Thymus (tissue), 11 donors: ENCODE measurements at regions not wholly inside any gene's neighbourhood (a gene's known extent, or its start where the extent isn't known, plus 50 kb on each side); places are given as distances from the start of the nearest gene placed in this dataset.

Experiments used
- DNase-seq, 9 donors: peaks; one replicate each; pipeline ENCODE4 v3.0.0-alpha.2; 2013; ENCODE audit warnings: low spot score in 9 of 9, low read depth in 6 of 9, missing footprints in 1 of 9
- H3K27ac ChIP-seq, 2 donors: one replicate each; pipeline ENCODE4 v1.5.1; 2013; ENCODE audit warnings: control low read depth in 1 of 2, low read depth in 1 of 2, low read length in 1 of 2, mild to moderate bottlenecking in 1 of 2, moderate library complexity in 1 of 2
- H3K27me3 ChIP-seq, 2 donors: one replicate each; pipeline ENCODE4 v1.5.1; 2013; ENCODE audit warnings: low read length in 1 of 2; ENCODE audit not compliant: control insufficient read depth in 2 of 2, insufficient read depth in 1 of 2
- H3K36me3 ChIP-seq, 2 donors: one replicate each; pipeline ENCODE4 v1.5.1; 2013; ENCODE audit warnings: low read length in 1 of 2, mild to moderate bottlenecking in 1 of 2, moderate library complexity in 1 of 2; ENCODE audit not compliant: control insufficient read depth in 2 of 2, insufficient read depth in 2 of 2
- H3K4me1 ChIP-seq, 2 donors: one replicate each; pipeline ENCODE4 v1.5.1; 2013; ENCODE audit warnings: low read length in 2 of 2; ENCODE audit not compliant: control insufficient read depth in 2 of 2, insufficient read depth in 2 of 2
- H3K4me3 ChIP-seq, 2 donors: one replicate each; pipeline ENCODE4 v1.5.1; 2013; ENCODE audit warnings: low read length in 2 of 2, control low read depth in 1 of 2, mild to moderate bottlenecking in 1 of 2
- H3K9me3 ChIP-seq, 2 donors: one replicate each; pipeline ENCODE4 v1.5.1; 2013; ENCODE audit warnings: low read length in 1 of 2, mild to moderate bottlenecking in 1 of 2; ENCODE audit not compliant: control insufficient read depth in 2 of 2, insufficient read depth in 1 of 2
- WGBS: extraction: QIAGEN DNeasy Blood & Tissue Kit; methylation state at CpG from one replicate; pipeline ENCODE4 v1.1.7; 2013; 5-methylcytosine and 5-hydroxymethylcytosine counted together
- donor health status: healthy.

DNA sequence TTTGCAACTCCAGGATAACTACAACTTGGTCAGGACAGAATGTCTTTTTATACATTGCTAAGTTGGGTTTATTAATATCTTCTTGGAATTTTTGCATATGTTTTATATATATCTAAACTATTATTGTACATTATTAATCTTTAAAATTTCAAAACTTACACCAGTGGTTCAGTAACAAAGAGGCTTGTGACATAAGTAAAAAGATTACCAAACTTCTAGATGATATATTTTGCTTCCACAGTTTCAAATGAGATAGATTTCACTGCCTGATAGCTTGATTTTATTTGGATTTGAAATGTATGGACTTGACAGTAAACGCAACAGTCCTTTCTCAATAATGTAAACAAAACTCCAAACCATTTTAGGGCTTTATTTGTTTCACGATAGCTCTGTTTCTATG, 701.2 kb upstream of the IGFBP3 start:
- Histone ChIP-seq H3K4me1 (no peaks in the 10 kb centered on the region), H3K36me3 (no peaks in the 10 kb centered on the region), H3K4me3 (no peak overlapping the region), H3K27me3 (no peaks in the 10 kb centered on the region), H3K9me3 (no peaks in the 10 kb centered on the region), H3K27ac (no peak overlapping the region)
- DNase-seq: no peak
- 95% methylated on average over 2 of the region's 2 CpGs for WGBS

DNA sequence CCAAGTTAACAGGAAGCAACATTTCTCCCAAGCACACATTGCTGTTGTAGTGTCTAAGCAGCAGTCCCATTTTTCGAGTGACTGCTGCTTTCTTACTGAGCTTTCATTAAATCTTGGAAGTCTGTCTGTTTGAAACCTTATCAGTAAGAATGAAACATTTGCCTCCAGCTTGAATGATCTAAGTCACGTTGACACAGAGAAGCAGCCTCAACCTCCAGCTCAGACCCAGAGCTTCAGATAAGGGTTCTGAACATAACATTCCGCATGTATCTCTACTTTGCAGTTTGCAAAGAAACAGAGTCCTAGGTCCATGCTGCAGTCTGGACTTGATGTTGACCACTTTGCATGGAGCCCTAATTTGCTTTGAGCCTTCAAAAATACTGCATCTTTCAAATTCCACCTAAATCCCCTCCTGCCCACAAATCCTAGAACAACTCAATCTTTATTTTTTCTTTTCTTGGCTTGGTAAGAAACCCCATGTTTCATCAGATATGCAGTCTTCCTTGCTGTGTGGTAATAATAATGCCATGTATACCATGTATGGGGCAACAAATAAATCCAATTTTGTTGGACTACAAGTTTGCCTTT, 698.7 kb upstream of the IGFBP3 start:
- WGBS: 79% methylated on average over 3 of the region's 3 CpGs
- no peak overlapping the region for H3K4me3 ChIP-seq
- H3K4me1 ChIP-seq: no peaks in the 10 kb centered on the region
- H3K36me3 ChIP-seq: no peaks in the 10 kb centered on the region
- H3K27me3 ChIP-seq: no peaks in the 10 kb centered on the region
- no peak for DNase-seq
- H3K9me3 ChIP-seq: no peaks in the 10 kb centered on the region
- H3K27ac ChIP-seq: no peak overlapping the region

- WGBS: 82% methylated on average over 1 of the region's 1 CpG
- no peak overlapping the region for H3K27ac ChIP-seq
- H3K9me3 ChIP-seq: no peaks in the 10 kb centered on the region
- H3K36me3 ChIP-seq: no peaks in the 10 kb centered on the region
- H3K4me3 ChIP-seq: no peak overlapping the region
- H3K27me3 ChIP-seq: no peaks in the 10 kb centered on the region
- DNase-seq: no peak
- no peaks in the 10 kb centered on the region for H3K4me1 ChIP-seq
Observed at GRCh38 chr7:46616636-46617035, 695.6 kb upstream of the IGFBP3 start.

DNA sequence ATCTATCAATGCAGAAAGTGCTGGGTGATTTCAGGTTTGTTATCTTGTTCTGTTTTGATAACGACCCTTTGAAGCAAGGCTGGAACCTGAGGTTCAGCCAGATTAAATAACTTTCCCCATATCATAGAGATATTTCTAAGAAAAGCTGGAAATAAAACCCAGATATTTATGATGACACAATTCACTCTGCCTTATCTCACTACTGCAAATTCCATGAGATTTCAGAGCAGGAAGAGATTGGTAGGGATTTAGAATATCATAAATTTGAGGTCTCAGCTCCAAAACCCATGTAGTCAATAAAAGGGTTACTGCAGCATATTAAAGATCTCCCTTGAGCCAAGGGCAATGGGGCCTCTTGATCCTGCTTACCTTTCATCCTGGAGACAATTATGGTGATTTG, 692.5 kb upstream of the IGFBP3 start:
- H3K4me1 ChIP-seq: no peaks in the 10 kb centered on the region
- H3K27me3 ChIP-seq: no peaks in the 10 kb centered on the region
- H3K36me3 ChIP-seq: no peaks in the 10 kb centered on the region
- H3K4me3 ChIP-seq: no peak overlapping the region
- H3K9me3 ChIP-seq: no peaks in the 10 kb centered on the region
- no peak overlapping the region for H3K27ac ChIP-seq
- WGBS: 69% methylated on average over 1 of the region's 1 CpG
- DNase-seq: no peak

DNA sequence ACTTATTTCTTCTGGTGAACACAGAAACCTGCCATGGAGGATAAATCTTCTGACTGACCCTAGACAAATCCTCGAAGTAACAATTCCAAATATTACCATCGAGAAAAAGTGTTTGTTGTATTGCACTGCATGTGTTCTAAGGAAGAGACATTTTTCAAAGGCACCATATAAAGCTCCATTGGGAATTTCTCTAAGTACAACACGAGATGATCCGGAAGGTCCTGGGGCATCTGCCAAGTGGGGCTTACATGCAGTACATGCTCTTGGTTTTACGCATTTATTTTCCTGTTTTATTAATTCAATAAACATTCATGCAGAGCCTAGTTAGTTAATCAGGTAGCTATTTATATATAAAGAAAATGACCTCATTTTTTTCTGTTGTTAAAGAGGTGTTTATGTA, 692.0 kb upstream of the IGFBP3 start:
- WGBS: 94% methylated on average over 5 of the region's 5 CpGs
- H3K4me3 ChIP-seq: no peak overlapping the region

DNA sequence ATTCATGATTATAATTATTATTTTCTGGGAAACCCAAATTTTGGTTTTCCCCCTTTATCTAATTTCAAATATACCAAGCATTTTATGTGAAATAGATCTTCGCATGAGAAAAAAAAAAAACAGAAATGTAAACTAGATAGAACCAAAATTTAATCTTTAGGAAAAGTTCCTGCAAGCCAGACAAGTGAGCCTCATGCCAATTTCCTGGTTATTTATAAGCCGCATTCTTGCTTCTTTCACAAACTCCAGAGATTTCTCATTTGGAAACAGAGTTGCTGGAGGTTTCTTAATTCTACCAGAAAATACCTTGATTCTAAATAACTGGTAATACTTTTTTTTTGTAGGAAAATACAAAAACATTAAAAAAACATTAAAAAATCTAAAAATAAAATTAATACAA, 690.4 kb upstream of the IGFBP3 start:
- Histone ChIP-seq H3K27me3 (no peaks in the 10 kb centered on the region), H3K36me3 (no peaks in the 10 kb centered on the region), H3K27ac (no peak overlapping the region), H3K4me1 (no peaks in the 10 kb centered on the region), H3K9me3 (no peaks in the 10 kb centered on the region), H3K4me3 (no peak overlapping the region)
- 98% methylated on average over 2 of the region's 2 CpGs for WGBS
- no peak for DNase-seq

More for the DNA sequence above, 692.0 kb upstream of the IGFBP3 start:
- H3K9me3 ChIP-seq: no peaks in the 10 kb centered on the region
- H3K36me3 ChIP-seq: no peaks in the 10 kb centered on the region
- no peaks in the 10 kb centered on the region for H3K27me3 ChIP-seq
- H3K27ac ChIP-seq: no peak overlapping the region
- no peaks in the 10 kb centered on the region for H3K4me1 ChIP-seq
- DNase-seq: no peak

DNA sequence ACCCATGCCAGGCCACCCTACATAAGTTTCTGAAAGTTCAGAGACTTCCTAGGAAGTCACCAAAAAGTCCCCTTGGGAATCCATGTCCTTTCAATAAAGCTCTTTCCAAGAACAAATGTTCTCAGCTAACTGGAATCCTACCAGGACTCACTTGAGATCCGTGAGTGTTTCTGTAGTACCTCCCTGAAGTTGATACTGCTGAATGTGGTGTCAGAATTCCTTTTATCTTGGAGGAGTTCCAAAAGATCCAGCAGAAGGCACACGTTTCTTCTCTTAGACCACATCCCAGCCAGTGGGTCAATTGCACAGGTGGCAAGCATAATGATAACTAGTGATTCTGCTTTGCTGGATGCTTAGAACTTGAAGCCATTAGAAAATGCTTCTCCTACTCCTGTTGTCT, 689.7 kb upstream of the IGFBP3 start:
- Histone ChIP-seq H3K9me3 (no peaks in the 10 kb centered on the region), H3K27me3 (no peaks in the 10 kb centered on the region), H3K27ac (no peak overlapping the region), H3K4me3 (no peak overlapping the region), H3K36me3 (no peaks in the 10 kb centered on the region), H3K4me1 (no peaks in the 10 kb centered on the region)
- no peak for DNase-seq
- 77% methylated on average over 2 of the region's 2 CpGs for WGBS

GRCh38 chr7:46607176-46607575, 686.1 kb upstream of the IGFBP3 start:
- no peaks in the 10 kb centered on the region for H3K4me1 ChIP-seq
- 87% methylated on average over 4 of the region's 4 CpGs for WGBS
- H3K27me3 ChIP-seq: no peaks in the 10 kb centered on the region

GRCh38 chr7:46606761-46607160, 685.7 kb upstream of the IGFBP3 start:
- H3K4me3 ChIP-seq: no peak overlapping the region
- H3K27ac ChIP-seq: no peak overlapping the region
- no peaks in the 10 kb centered on the region for H3K9me3 ChIP-seq
- H3K36me3 ChIP-seq: no peaks in the 10 kb centered on the region
- 95% methylated on average over 3 of the region's 3 CpGs for WGBS
- no peaks in the 10 kb centered on the region for H3K27me3 ChIP-seq
- no peak for DNase-seq
- H3K4me1 ChIP-seq: no peaks in the 10 kb centered on the region

More at GRCh38 chr7:46607176-46607575, 686.1 kb upstream of the IGFBP3 start:
- H3K27ac ChIP-seq: no peak overlapping the region
- H3K36me3 ChIP-seq: no peaks in the 10 kb centered on the region
- DNase-seq: no peak
- no peak overlapping the region for H3K4me3 ChIP-seq
- H3K9me3 ChIP-seq: no peaks in the 10 kb centered on the region

- Histone ChIP-seq H3K9me3 (no peaks in the 10 kb centered on the region), H3K27me3 (no peaks in the 10 kb centered on the region), H3K27ac (no peak overlapping the region), H3K4me1 (no peaks in the 10 kb centered on the region), H3K4me3 (no peak overlapping the region), H3K36me3 (no peaks in the 10 kb centered on the region)
- 77% methylated on average over 3 of the region's 3 CpGs for WGBS
- no peak for DNase-seq
Observed at GRCh38 chr7:46604241-46604661, 683.2 kb upstream of the IGFBP3 start.
